HL-60 (cell line): ENCODE measurements at regions not wholly inside any gene's neighbourhood (a gene's known extent, or its start where the extent isn't known, plus 50 kb on each side); places are given as distances from the start of the nearest gene placed in this dataset.

Experiments
- CTCF ChIP-seq: IDR thresholded peaks from one replicate; pipeline ENCODE4 v1.5.1; 2011; ENCODE audit warnings: low read length, control low read depth, inconsistent platforms; ENCODE audit not compliant: insufficient read depth
- GABPA ChIP-seq: IDR thresholded peaks from 2 replicates; pipeline ENCODE4 v1.6.1; 2012; ENCODE audit warnings: low read depth
- POLR2AphosphoS5 ChIP-seq: IDR thresholded peaks from 2 replicates; pipeline ENCODE4 v1.6.1; 2012; ENCODE audit warnings: low read depth
- REST ChIP-seq: IDR thresholded peaks from 2 replicates; pipeline ENCODE4 v1.6.1; 2012; ENCODE audit warnings: low read depth; ENCODE audit not compliant: insufficient replicate concordance
- SPI1 ChIP-seq: IDR thresholded peaks from 2 replicates; pipeline ENCODE4 v1.6.1; 2012; ENCODE audit warnings: low read depth, mild to moderate bottlenecking, borderline replicate concordance

- TF ChIP-seq POLR2AphosphoS5 (no peak), CTCF (no peak), REST (no peak), GABPA (no peak), SPI1 (no peak)
Observed at GRCh38 chrX:43333543-43333942, 322.6 kb upstream of the MAOA start.
